AG10803 (cell line): ENCODE measurements at regions not wholly inside any gene's neighbourhood (a gene's known extent, or its start where the extent isn't known, plus 50 kb on each side); places are given as distances from the start of the nearest gene placed in this dataset.

Source experiments
- DNase-seq: peaks from one replicate; pipeline ENCODE4 v3.0.0; 2010; ENCODE audit warnings: low read depth
- H3K4me3 ChIP-seq: 2 replicates; pipeline ENCODE4 v1.5.1; 2011; ENCODE audit warnings: mild to moderate bottlenecking, low read length, control low read depth
- TF ChIP-seq, protein P1 (sequence below): conservative IDR thresholded peaks from 2 replicates; pipeline ENCODE4 v1.5.1; 2011; ENCODE audit warnings: mild to moderate bottlenecking, low read length, control low read depth, inconsistent platforms

DNA sequence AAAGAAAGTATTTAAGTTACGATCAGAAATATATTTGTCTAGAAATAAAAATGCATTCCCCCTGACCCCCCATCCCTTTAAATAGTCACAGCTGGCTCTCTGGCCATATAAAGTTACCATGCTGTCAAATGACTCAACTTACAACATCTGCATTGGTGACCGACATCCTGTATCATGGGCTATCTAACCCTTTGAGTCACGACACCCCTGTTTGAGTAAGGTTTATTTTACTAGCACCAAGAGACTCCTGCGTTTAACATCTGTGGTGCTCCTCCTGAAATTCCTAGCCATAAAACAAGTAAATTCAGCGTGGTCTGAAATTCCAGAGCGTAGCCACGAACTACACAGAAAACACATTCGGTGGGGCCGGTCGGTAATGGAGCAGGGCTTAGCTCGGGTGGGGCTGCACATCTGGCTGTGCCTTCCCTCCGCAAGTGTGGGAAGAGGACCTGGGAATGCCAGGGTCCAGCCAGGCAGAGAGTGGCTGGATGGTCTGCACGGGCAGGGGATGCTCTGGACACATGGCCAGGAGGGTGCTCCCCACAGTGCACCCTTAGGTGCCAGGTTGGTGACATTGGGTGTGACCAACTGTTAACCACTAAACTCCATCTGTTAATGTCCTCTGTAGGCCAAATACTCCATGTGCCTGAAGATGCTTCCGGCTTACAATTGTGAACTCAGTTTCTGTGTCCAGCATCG, 53.0 kb upstream of the CLDN14 start:
- TF ChIP-seq, protein P1, sequence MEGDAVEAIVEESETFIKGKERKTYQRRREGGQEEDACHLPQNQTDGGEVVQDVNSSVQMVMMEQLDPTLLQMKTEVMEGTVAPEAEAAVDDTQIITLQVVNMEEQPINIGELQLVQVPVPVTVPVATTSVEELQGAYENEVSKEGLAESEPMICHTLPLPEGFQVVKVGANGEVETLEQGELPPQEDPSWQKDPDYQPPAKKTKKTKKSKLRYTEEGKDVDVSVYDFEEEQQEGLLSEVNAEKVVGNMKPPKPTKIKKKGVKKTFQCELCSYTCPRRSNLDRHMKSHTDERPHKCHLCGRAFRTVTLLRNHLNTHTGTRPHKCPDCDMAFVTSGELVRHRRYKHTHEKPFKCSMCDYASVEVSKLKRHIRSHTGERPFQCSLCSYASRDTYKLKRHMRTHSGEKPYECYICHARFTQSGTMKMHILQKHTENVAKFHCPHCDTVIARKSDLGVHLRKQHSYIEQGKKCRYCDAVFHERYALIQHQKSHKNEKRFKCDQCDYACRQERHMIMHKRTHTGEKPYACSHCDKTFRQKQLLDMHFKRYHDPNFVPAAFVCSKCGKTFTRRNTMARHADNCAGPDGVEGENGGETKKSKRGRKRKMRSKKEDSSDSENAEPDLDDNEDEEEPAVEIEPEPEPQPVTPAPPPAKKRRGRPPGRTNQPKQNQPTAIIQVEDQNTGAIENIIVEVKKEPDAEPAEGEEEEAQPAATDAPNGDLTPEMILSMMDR, result no peak
- no peak for DNase-seq
- H3K4me3 ChIP-seq, result no peak overlapping the region

GRCh38 chr21:36533468-36533848, 53.5 kb upstream of the CLDN14 start:
- TF ChIP-seq, protein P1, result no peak
- DNase-seq, result no peak
- H3K4me3 ChIP-seq, result no peak overlapping the region

- H3K4me3 ChIP-seq, result no peak overlapping the region
- TF ChIP-seq, protein P1, result no peak
- DNase-seq, result no peak
These were observed 54.7 kb upstream of the CLDN14 start for GRCh38 chr21:36534656-36535055.

GRCh38 chr21:36535618-36536241, 55.8 kb upstream of the CLDN14 start:
- H3K4me3 ChIP-seq, result no peak overlapping the region
- TF ChIP-seq, protein P1, result no peak
- DNase-seq, result no peak

- no peak overlapping the region for H3K4me3 ChIP-seq
- TF ChIP-seq, protein P1, result no peak
- DNase-seq, result no peak
These were observed 58.8 kb upstream of the CLDN14 start for GRCh38 chr21:36538761-36539160.

DNA sequence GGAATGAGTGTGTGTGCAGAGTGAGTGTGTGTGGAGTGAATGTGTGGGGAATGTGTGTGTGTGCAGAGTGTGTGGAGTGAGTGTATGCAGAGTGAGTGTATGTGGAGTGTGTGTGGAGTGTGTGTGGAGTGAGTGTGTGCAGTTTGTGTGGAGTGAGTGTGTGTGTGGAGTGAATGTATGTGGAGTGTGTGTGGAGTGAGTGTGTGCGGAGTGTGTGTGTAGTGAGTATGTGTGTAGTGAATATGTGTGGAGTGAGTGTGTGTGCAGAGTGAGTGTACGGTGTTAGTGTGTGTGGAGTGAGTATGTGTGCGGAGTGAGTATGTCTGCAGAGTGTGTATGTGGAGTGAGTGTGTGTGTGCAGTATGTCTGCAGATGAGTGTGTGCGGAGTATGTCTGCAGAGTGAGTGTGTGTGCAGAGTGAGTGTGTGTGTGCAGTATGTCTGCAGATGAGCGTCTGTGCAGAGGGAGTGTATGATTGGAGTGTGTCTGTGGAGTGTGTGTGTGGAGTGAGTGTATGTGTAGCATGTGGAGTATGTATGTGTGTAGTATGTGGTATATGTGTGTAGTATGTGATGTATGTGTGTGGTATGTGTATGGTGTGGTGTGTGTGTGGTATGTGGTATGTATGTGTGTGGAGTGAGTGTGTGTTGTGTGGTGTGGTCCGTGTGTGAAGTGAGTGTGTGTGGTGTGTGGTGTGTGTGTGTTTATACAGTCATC, 59.7 kb upstream of the CLDN14 start:
- DNase-seq, result no peak
- H3K4me3 ChIP-seq, result no peak overlapping the region
- TF ChIP-seq, protein P1, result no peak
